ENCODE measurements at regions not wholly inside any gene's neighbourhood (a gene's known extent, or its start where the extent isn't known, plus 50 kb on each side); places are given as distances from the start of the nearest gene placed in this dataset.

DNA sequence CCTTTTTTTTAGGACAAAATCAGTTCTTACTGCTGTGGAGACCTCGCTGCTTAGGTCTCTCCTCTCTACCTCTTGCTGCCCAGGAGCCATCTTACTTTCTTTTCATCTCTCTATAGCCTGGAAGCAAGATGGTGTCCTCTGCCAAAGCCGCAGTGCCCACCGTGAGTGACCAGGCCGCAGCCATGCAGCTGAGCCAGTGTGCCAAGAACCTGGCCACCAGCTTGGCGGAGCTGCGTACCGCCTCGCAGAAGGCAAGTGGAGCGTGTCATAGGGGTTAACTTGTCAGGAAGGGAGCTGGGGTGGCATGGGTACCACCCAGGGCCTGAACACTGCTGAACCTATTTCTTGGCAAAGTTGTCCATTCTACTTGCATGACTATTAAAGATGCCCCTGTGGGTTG lies 320.3 kb upstream of the TPM1 start:
- DNase-seq: no peak

DNA sequence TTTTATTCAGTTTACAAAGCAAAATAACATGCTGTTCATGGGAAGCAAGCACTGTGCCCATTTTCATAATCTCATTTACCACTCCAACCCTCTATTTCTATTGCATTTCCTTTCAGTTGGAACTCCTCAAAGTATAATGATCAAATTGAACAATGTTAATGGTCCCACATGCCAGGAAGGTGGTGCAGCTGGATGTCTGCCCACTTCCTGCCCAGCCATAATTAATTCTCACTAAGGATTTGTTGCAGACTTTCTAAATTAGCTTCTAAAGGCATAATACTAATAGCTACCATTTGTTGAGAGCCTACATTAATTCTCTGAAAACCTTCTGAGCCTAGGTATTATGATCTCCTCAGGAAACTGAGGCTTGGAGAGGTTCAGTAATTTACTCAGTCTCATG lies 316.1 kb upstream of the TPM1 start:
- DNase-seq: no peak

DNA sequence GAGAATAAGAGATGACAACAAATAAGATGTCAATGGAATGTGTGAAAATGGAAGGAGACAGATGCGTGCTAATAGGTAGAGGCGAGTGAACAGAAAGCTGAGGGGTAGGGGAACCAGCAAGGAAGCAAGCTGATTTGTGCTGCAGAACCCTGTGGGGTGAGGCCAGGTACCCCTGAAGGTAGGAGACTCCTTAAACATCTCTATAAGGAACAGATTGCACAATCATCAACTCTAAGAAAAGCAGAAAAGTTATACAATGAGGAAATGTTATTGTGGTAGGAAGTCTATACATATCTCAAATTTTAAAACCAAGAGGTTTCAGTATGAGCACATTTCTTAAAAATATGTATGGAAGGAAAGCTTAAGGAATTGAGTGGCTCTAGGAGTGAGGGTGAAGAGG lies 315.0 kb upstream of the TPM1 start:
- no peak for DNase-seq

DNA sequence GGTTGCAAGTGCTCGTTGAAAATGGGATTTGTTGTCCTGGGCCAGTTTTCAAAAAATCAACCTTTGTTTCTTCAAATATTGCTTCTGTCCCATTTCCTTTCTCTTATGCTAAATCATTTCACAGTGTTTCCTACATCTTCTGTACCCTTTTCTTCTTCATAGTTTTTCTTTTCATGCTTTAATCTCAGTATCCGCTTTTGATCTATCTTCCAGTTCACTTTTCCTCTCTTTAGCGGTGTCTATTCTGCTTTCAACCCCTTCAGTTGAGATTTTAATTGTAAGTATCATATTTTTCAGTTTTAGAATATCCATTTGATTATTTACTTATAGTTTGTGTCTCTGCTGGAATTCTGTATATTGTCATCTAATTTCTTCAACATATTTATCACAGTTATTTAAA lies 311.7 kb upstream of the TPM1 start:
- no peak for DNase-seq

DNA sequence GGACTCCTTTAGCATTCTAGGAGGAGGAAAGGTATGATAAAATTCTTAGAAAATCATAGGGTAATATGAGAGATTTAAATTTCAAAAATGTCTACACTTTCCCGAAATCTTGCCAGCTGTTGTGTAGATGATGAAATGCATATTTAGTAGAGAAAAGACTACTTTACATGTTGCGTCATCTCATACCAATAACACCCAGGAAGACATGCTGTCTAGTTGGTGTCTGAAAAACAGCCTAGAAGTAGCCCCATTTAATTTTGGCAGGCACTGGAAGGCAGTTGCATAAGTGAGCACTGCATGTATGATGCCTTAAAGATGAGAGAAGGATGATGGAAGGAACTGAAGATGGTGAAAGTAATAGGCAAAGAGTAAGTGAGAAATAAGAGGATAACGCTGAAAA lies 310.5 kb upstream of the TPM1 start:
- no peak for DNase-seq

DNA sequence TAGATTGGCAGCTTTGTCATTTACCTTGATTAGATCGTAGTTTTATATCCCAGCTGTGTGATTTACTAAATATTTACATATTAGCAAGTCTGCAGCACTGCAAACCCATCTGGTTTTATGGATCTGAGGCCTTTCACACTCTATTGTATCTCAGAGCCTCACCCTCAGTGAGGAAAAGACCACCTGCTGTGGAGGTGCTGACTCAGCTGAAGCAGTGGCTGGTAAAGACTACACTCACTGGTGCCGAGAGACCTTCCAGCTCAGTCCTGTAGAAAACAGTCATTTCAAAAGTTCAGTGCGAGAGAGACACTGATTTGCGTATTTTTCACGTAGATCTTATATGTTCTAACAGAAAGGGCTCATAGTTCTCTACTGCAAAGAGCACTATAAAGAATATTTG lies 307.8 kb upstream of the TPM1 start:
- DNase-seq: no peak

DNA sequence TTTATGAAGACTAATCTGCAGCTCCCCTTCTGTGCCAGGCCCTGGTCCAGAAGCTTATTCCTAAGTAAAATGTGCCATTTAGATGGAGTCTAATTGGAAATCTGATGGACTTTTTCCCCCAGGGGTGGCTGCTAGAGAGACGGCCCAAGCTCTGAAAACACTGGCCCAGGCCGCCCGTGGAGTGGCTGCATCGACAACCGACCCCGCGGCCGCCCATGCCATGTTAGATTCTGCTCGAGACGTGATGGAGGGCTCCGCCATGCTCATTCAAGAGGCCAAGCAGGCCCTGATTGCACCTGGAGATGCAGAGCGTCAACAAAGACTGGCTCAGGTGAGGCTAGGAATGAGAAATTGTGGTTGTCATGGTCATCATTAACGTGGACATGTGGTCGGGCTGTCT lies 305.8 kb upstream of the TPM1 start:
- no peak for DNase-seq

DNA sequence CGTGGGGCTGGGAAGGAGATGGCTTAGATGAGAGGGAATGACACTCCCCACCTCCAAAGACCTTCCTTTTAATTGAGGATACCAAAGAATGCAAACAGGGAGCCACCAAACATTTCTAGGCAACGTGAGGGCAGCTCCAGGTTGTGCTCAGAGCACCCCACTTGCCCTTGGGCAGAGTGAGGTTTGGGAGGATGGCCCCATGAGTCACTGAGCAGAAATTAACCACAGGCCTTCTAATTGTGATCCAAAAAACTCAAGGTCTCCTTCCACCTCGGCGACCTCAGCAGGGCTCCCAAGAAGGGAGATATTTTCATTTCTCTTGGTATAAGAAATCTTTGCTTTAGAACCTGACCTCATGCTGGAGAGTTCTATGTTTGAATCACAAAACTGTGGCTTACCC lies 305.0 kb upstream of the TPM1 start:
- DNase-seq: no peak

DNA sequence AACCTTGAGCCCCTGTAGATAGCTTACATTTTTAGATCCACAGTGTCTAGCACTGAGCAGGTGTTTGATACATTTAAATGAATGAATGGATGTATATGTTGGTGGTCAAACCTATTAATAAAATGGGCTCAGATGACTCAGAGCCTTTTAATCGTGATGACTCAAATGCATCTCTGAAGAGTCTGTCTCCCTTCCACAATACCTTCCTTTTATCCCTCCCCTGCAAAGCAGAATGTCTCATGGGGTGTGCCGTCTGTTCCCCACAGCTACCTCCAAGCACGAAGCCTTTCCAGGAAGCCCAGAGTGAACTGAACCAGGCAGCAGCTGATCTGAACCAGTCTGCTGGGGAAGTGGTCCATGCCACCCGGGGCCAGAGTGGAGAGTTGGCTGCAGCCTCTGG lies 303.5 kb upstream of the TPM1 start:
- DNase-seq: no peak

DNA sequence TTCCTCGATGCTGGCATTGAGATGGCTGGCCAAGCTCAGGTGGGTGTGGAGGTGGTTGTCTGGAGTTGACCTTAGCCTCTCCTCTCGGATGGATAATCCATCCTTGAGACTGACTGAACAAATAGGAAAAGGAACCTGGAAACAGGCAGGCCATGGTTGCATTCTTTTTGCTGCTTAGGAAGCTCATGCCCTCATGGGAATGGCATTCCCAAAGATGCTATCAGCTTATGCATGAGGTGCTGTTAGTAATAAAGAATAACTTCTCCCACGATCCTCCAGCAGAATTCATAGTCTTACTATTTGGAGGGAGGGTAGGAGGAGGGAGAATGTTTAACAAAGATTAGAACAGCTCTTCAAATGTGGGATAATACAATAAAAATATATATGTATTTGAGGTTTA lies 303.0 kb upstream of the TPM1 start:
- DNase-seq: no peak

DNA sequence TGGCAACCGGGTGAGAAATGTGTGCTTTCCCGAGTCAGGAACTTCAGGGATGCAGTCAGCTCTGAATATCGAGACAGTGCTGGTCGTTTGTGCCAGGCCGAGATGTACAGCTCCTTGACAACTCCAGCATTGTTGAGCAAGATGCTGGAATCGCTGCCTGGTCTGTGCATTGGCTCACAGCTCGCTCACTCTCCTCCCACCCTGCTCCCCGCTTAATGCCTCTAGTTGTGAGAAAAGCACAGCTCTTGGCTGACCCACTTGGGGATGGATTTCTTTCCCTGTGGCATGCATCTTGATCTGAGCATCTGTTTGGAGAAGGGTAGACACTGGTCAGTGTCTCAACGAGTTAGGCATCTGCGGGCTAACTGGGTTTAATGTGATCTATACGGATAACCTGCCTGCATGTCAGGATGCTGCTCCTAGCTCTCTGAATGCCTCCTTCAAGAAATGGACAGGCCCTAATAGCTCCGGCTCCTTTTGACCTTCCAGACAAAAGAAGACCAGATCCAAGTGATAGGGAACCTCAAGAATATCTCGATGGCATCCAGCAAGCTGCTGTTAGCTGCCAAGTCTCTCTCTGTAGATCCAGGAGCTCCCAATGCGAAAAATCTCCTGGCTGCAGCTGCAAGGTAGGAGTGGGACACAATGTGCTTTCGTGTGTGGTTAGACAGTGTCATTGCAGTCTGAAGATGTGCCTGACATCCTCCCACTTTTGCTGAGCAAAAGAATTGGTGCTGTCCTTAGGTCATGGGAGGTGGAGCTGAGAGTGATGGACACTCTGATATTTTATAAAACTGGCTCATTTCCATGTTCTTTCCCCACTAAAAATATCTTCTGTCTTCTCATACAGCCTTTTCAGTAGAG lies 302.2 kb upstream of the TPM1 start:
- no peak for DNase-seq

DNA sequence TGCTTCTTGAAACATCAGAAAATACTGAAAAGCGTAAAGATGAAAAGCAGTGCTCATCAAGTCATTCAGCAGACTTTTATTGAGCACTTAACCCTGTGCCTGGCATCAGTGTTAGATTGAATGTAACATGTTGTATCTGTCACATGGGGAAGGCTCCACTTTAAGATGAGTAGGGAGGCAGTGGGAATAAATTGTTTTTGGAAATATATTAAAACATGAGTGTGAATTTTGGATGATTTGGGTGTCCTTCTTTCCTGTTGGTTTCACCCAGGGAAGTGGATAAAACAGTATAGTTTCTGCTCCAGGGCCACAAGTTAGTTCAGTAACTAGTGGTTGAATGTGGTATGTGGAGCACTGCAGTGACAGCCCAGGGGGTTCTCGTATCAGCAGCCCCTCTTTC lies 301.4 kb upstream of the TPM1 start:
- DNase-seq: no peak

DNA sequence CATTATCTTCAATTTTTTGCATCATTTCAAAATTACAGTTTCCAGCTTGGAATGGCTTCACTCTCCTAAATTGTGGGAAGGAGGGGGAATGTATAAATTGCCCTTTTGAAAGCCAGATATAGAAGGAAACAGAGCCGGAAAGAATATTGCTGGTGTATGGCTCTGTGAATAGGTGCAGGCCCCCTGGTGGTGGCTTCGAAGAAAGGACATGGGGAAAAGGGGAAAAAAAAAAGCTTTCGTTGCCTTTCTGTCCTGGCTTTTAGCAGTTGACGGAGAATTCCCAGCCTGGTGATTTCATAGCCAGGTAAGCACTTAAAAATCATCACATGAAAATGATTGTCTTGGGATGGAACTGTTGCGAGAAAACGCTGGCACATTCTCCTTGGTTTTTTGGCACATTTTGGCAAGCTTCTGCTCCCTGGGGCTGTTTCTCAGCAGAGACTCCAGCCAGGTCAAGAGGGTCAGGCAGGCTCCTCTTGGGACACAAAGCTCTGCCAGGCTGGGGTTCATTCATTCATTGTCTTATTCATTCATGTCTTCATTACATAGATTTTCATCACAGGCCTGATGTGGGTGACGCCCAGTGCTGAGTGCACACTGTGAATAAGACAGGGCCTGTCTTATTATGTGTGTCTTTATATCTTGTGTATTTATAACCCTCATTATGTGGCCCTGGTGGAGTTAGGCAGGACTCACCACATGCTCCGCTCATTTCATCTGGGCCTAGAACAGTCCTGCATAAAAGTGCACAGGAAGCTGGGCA lies 300.0 kb upstream of the TPM1 start:
- DNase-seq: no peak

DNA sequence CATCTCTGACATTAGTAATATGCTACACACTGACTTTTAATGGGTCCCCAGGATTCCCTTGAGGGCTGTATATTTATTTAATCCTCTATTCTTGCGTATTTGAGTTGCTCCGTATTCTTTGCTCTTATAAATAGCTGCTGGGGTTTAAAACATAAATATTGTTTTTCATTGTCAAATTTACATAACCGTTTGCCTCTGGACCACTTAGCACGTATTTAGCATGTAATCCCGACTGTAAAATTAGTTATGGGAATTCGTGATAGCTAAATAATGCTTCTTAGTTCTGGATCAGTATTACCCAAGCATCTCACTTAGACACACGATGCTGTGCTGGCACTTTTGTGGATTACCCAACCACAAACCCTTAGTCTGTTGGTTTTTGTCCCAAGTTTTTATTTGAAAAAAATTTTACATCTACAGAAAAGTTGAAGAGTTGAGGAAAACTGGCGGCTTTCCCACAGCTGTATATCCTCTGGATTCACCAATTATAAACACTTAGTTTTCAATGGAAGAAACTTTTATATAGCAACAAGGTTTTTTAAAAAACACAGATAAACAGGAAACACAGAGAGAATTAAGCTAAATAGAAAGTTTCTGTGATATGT lies 296.8 kb upstream of the TPM1 start:
- no peak for DNase-seq

DNA sequence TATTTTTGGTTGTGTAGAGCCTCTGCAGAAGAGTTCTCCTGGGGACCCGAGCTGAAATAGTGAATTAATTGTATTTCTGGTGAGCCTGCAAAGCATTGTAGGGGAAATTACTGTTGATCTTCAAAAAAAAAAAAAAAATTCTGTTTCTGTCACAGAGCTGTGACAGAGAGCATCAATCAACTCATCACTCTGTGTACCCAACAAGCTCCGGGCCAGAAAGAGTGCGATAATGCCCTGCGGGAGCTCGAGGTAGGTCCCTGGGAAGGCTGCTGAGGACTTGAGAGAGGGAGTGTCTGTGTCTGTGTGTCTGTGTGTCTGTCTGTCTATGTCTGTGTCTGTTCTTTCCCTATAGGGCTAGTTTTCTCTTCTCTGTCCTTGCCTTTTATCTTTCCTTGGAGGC lies 294.4 kb upstream of the TPM1 start:
- DNase-seq: no peak

DNA sequence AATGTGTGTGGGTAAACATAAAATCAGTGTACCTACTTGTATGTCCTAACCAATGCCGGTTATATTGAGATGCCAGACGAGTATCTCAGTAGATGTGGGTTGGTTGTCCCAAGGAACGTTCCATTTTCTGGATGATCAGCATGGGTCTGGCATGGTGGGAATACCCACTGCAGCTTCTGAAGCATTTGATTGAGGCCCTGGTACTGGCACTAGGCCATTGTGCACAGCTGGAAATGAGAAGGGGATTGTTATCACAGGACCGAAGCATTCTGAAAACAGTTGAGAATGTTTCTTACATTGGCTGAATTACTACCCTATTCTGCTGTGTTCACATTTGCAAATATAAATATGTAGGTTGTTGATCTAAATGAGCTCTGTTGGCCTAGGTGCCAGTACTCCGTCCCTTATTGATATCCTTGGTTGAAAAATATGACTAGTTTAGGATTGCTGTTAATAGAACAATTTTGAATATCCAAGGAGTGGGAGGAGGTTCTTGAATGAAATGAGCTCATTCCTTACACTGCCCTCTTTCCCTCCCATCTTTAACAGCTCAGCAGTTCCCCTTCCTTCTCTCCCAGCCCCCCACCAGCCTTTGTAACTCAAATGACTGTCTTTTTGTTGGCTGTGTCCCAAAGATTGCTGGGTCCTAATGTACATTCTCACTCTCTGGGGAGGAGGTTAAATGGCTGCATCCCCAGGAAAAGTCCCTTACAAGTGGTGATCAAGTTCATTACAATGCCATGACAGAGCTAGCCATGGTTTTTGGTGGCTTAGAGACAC lies 293.3 kb upstream of the TPM1 start:
- DNase-seq: no peak

DNA sequence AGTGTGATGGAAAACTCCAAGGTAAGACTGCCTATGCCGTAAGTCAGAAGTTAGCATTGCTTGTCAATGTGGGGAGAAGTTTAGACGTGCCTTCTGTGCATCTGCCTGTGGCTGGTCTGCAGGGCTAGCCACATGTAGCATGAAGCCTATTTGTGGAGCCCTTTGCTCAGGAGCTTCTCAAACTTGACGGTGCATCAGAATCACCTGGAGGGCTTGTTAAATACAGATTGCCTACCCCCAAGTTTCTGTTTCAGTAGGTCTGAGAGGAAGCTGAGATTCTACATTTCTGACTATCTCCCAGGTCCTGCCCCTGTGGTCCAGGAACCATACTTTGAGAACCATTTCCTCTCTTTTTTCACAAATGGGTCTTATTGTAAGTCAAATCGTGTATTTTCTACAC lies 292.1 kb upstream of the TPM1 start:
- DNase-seq: no peak

DNA sequence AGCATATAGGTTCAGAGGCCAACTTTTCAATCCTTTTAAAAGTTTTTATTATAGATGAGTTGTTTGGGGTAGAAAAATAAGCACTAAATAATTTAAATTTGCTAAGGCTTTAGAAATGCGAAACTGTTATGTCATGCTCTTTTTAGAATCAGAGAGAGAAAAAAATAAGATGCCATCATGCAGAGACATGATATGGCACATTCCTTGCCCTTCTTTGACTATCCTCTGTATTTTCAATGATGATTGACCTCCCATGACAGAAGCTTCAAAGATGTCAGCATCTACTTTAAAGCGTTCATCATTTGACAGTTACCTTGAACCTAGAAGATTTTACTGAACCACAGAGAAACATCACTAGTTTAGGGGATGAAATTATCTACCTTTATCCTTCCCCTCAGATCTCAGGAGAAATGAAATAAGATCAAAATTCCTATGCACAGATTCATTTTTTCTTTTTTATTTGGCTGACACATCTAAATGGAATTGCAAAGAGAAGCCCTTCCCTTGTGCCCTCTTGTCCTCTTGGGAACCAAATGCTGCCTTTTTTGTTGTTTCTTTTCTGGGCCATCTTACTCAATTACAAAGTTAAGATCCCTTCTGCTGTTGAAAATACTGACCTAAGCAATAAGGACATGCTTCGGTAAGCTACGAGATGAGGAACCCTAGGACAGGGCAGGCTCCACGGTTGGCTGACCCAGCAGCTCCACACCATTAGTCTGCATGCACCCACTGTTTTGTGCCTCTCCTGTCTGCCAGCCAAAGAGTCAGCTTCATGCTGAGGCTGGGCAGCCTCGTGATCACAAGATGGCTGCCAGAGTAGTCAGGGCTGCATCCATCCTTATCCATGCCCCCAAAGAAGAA lies 289.7 kb upstream of the TPM1 start:
- DNase-seq: no peak

DNA sequence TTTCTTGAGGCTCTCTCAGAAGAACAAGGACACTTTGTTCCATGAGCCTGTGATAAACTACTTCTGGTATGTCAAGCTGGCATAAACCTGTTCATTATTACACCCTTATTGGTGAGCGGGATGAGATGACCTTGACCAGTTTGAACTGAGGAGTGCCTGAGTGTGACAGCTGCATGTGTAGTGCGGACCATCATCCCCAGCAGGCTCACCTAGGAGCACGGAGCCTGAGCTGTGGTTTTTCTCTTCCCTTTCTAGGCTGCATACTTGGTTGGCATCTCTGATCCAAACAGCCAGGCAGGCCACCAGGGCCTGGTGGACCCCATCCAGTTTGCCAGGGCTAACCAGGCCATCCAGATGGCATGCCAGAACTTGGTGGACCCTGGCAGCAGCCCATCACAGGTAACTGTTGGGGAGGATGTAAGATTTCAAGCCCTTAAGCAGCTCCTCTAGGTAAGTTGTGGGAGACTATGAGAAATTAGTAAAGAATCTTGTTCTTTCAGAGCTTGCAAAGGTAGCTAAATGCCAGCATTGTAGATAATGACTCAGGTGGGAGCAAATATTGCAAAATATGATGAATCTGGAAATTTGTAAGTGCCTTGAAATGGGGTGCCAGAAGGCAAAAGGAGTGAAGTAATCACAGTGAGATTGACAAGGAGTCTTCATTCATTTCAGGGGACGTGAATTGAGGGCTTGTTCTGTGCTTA lies 288.9 kb upstream of the TPM1 start:
- no peak for DNase-seq

DNA sequence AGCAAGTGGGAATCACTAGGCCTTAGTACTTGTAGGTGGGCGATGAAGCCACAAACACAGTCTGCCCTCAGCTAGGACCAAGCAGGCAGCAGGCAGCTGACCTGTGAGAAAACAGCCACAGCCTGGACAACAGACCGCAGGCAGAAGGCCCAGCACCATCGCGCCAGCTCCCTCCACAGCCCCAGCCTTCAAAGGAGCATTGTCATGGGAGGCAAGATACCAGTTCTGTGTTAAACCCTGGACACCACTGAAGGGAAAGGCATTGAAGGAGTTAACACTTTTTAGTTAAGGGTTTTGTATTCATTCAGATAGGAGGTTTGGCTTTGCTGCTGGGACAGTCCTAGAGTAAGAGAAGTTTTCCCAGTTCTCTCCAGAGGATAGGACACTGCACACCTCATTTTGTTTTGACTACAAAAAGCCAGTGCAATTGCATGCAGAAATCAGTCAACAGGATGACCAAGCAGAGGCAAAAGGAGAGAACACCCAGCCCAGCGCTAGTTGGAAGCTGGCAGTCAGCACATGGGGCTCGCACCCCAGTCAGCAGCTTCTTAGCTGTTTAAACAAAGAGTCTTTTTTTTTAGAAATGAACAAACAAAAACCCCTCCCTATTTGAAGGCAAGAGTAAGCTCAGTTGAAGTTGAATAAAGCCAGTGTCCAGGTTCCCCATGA lies 286.1 kb upstream of the TPM1 start:
- DNase-seq: no peak

DNA sequence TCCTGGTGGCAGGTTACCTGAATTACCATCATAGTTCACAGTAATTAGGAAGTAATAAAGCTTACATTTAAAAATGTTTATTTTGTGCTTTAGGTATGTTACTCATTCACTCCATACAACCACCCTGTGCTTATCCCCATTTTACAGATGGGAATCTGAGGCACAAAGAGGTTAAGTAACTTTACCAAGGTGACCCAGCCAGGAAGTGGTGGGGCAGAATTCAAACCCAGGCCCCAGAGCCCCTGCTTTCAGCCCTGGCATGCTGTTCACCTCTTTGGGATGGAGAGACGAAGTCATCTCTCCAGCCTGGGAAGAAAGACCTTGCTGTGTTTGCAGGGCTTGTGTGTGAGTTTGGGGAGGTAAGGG lies 285.6 kb upstream of the TPM1 start:
- DNase-seq: no peak

Measured in SHP77 treated with DMSO at 0.1 percent for 48 hours (cell line).